Endothelial cell of umbilical vein (primary cell): ENCODE measurements at regions not wholly inside any gene's neighbourhood (a gene's known extent, or its start where the extent isn't known, plus 50 kb on each side); places are given as distances from the start of the nearest gene placed in this dataset.

ENCODE experiments used
- BruUV-seq: library from RNA; stranded (reverse); fragments of 400-500 nt; replicated peaks from 2 replicates; lab custom pipeline; 2021; lab: Mats Ljungman, UMichigan
- CTCF ChIA-PET: fragments of 300-600, 350-600 bp; sonication (Branson Sonifier 250); formaldehyde crosslinking; loops from one replicate; lab custom pipeline; 2021; ENCODE audit warnings: antibody characterized with exemption, inconsistent platforms; lab: Charles Lee
- POLR2A ChIA-PET: fragments of 300-600, 350-600 bp; sonication (Branson Sonifier 250); formaldehyde crosslinking; loops from one replicate; lab custom pipeline; 2021; ENCODE audit warnings: antibody characterized with exemption, inconsistent platforms; lab: Charles Lee
- DNase-seq: peaks from one replicate; pipeline ENCODE4 v3.0.0-alpha.2; 2011; ENCODE audit warnings: low read depth, low spot score
- FAIRE-seq: peaks from 2 replicates; lab custom pipeline; 2011; peaks lifted over from hg19 to GRCh38; lab: Jason Lieb, UNC
- H2AFZ ChIP-seq: 2 replicates; pipeline ENCODE4 v1.6.0; 2012; ENCODE audit warnings: low read depth, low read length, control low read depth, inconsistent platforms
- H3K27ac ChIP-seq: 2 replicates; pipeline ENCODE4 v1.5.1; 2011; ENCODE audit warnings: low read depth, mild to moderate bottlenecking, control low read depth, low read length, moderate library complexity; ENCODE audit not compliant: insufficient read depth
- H3K27me3 ChIP-seq, 2 experiments: 2 replicates each; pipeline versions ENCODE4 v1.6.0 to v1.6.1; 2011; ENCODE audit warnings: low read length in 2 of 2, mixed read lengths in 1 of 2; ENCODE audit not compliant: control insufficient read depth in 2 of 2, insufficient read depth in 2 of 2
- H3K36me3 ChIP-seq, 2 experiments: 2 replicates in 1 of 2; 3 replicates in 1 of 2; pipeline ENCODE4 v1.5.1; 2011; ENCODE audit warnings: low read length in 2 of 2, mild to moderate bottlenecking in 1 of 2, moderate library complexity in 1 of 2; ENCODE audit not compliant: control insufficient read depth in 2 of 2, insufficient read depth in 2 of 2; ENCODE audit errors: extremely low read depth in 1 of 2
- H3K4me1 ChIP-seq: 3 replicates; pipeline ENCODE4 v1.5.1; 2011; ENCODE audit warnings: mild to moderate bottlenecking, low read length; ENCODE audit not compliant: control insufficient read depth, insufficient read depth; ENCODE audit errors: extremely low read depth
- H3K4me2 ChIP-seq: 2 replicates; pipeline ENCODE4 v1.6.1; 2011; ENCODE audit warnings: low read length, control low read depth, mixed read lengths; ENCODE audit not compliant: insufficient read depth
- H3K4me3 ChIP-seq, 3 experiments: fragments of 200-600 bp in 1 of 3; sonication (generic), shearing (Covaris generic) in 1 of 3; replicated peaks in 1 of 3; 2 replicates each; pipeline ENCODE4 v1.5.1; 2011 to 2016; ENCODE audit warnings: control low read depth in 3 of 3, low read length in 3 of 3, mild to moderate bottlenecking in 2 of 3, inconsistent platforms in 1 of 3, low read depth in 1 of 3, moderate library complexity in 1 of 3; ENCODE audit not compliant: insufficient read depth in 1 of 3
- H3K79me2 ChIP-seq: 2 replicates; pipeline ENCODE4 v1.6.0; 2012; ENCODE audit warnings: low read length, inconsistent platforms; ENCODE audit not compliant: control insufficient read depth, insufficient read depth
- H3K9ac ChIP-seq: replicated peaks from 2 replicates; pipeline ENCODE3; 2011; ENCODE audit warnings: low read length, control low read depth; ENCODE audit not compliant: insufficient read depth; ENCODE audit errors: extremely low read depth
- H3K9me1 ChIP-seq: replicated peaks from 3 replicates; pipeline ENCODE4 v1.6.0; 2011; ENCODE audit warnings: mild to moderate bottlenecking, low read length; ENCODE audit not compliant: control insufficient read depth, insufficient read depth; ENCODE audit errors: extremely low read depth
- H3K9me3 ChIP-seq: replicated peaks from 2 replicates; pipeline ENCODE4 v1.5.1; 2012; ENCODE audit warnings: low read length, inconsistent platforms; ENCODE audit not compliant: control insufficient read depth, insufficient read depth
- H4K20me1 ChIP-seq: replicated peaks from 2 replicates; pipeline ENCODE3; 2011; ENCODE audit warnings: mild to moderate bottlenecking, low read length; ENCODE audit not compliant: control insufficient read depth, insufficient read depth; ENCODE audit errors: extremely low read depth
- EZH2 ChIP-seq: IDR thresholded peaks from 2 replicates; pipeline ENCODE4 v1.6.1; 2012; ENCODE audit warnings: borderline replicate concordance, low read depth, mild to moderate bottlenecking, moderate library complexity, low read length, inconsistent platforms; ENCODE audit not compliant: severe bottlenecking
- FOS ChIP-seq: IDR thresholded peaks from 2 replicates; pipeline ENCODE4 v1.6.1; 2011; ENCODE audit warnings: mild to moderate bottlenecking, low read length, moderate library complexity, borderline replicate concordance; ENCODE audit not compliant: insufficient read depth
- GATA2 ChIP-seq: IDR thresholded peaks from 2 replicates; pipeline ENCODE4 v1.7.0; 2011; ENCODE audit warnings: low read depth, mild to moderate bottlenecking, moderate library complexity, mixed read lengths, low read length; ENCODE audit not compliant: insufficient read length, insufficient read depth
- JUN ChIP-seq: IDR thresholded peaks from 2 replicates; pipeline ENCODE4 v1.6.1; 2011; ENCODE audit warnings: borderline replicate concordance, low read depth; ENCODE audit not compliant: insufficient read length, insufficient read depth
- MAX ChIP-seq: IDR thresholded peaks from 2 replicates; pipeline ENCODE4 v1.6.1; 2011; ENCODE audit not compliant: insufficient read depth, insufficient read length
- MYC ChIP-seq: IDR thresholded peaks from one replicate; pipeline ENCODE4 v1.6.1; 2011; ENCODE audit warnings: mild to moderate bottlenecking, low read depth, low read length
- POLR2A ChIP-seq: IDR thresholded peaks from 2 replicates; pipeline ENCODE4 v1.6.1; 2012; ENCODE audit warnings: low read depth, mild to moderate bottlenecking, control low read depth, low read length
- POLR2AphosphoS5 ChIP-seq: IDR thresholded peaks from 2 replicates; pipeline ENCODE4 v1.6.1; 2012; ENCODE audit warnings: low read depth, mild to moderate bottlenecking, control low read depth, low read length, moderate library complexity; ENCODE audit not compliant: insufficient read depth
- dilution Hi-C: fragments of 300-500 bp; cut with MboI; formaldehyde crosslinking; loops from one replicate; pipeline ENCODE4 v1.15.0; 2019; ENCODE audit warnings: low sequenced_read_pairs; ENCODE audit not compliant: extremely low pct_ligation_motif_present
- intact Hi-C: fragments of 100-400 bp; cut with micrococcal nuclease; formaldehyde crosslinking; loops from one replicate; pipeline ENCODE4 v1.10.0; 2022
- TF ChIP-seq, protein P1 (sequence below), 2 donors: IDR thresholded peaks; 1 replicate in 1 of 2; 2 replicates in 1 of 2; pipeline ENCODE4 v1.5.1; 2011; ENCODE audit warnings: low read length in 2 of 2, mild to moderate bottlenecking in 2 of 2, moderate library complexity in 2 of 2, control low read depth in 1 of 2, inconsistent platforms in 1 of 2, low read depth in 1 of 2; ENCODE audit not compliant: insufficient read depth in 1 of 2; ENCODE audit errors: extremely low read depth in 1 of 2

DNA sequence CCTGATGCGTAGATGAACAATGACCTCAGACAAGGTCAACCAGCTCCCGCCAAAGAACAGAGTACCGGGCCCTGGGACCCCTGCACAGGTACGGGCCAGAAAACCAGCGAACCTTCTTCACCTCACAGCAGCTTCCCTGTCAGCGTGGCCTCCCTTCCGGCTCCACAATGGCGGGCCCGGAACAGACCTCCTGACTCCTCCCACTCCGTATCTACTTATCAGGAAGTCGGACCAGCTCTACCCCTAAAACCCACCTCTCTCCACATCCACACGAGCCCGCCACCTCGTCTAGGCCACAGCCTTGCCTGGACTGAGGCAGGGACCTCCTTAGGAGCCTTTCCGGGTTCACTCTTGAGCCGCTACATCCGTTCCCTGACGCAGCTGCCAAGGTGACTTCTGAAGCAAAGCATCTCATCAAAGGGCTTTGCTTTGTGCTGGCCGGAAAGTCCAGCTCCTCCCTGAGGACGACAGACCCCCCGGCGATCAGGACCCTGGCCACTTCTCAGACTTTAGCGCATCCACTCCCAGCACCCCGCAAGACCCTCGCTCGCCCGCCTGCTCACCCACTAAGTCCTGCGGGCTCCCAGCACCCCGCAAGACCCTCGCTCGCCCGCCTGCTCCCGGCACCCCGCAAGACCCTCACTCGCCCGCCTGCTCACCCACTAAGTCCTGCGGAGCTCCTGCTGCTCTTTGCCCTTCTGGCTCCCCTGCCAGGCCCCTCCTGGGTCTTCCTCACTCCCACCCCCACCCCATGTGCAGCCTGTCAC, 308.3 kb upstream of the FOXQ1 start:
- no TSS peak for BruUV-seq
- Histone ChIP-seq H3K4me3 (no peak overlapping the region), H3K9me1 (no peaks in the 10 kb centered on the region), H3K9ac (no peak overlapping the region), H3K9me3 (peaks cover 4% of the 10 kb centered on the region), H3K27ac (no peak overlapping the region), H3K27me3 (no peaks in the 10 kb centered on the region), H3K79me2 (no peaks in the 10 kb centered on the region), H4K20me1 (no peaks in the 10 kb centered on the region), H3K4me1 (no peaks in the 10 kb centered on the region), H3K36me3 (no peaks in the 10 kb centered on the region), H3K4me2 (no peak overlapping the region), H2AFZ (no peak overlapping the region)
- intact Hi-C loops (no loop called here), dilution Hi-C loops (no loop called here)
- TF ChIP-seq MAX (no peak), POLR2AphosphoS5 (no peak), MYC (no peak), JUN (no peak), EZH2 (no peak), POLR2A (no peak), FOS (no peak), GATA2 (no peak)
- TF ChIP-seq, protein P1, sequence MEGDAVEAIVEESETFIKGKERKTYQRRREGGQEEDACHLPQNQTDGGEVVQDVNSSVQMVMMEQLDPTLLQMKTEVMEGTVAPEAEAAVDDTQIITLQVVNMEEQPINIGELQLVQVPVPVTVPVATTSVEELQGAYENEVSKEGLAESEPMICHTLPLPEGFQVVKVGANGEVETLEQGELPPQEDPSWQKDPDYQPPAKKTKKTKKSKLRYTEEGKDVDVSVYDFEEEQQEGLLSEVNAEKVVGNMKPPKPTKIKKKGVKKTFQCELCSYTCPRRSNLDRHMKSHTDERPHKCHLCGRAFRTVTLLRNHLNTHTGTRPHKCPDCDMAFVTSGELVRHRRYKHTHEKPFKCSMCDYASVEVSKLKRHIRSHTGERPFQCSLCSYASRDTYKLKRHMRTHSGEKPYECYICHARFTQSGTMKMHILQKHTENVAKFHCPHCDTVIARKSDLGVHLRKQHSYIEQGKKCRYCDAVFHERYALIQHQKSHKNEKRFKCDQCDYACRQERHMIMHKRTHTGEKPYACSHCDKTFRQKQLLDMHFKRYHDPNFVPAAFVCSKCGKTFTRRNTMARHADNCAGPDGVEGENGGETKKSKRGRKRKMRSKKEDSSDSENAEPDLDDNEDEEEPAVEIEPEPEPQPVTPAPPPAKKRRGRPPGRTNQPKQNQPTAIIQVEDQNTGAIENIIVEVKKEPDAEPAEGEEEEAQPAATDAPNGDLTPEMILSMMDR (IDR thresholded peaks at IDR 0.05; ENCODE audit: extremely low read depth in 1 of 2, insufficient read depth in 1 of 2, low read depth in 1 of 2, low read length in 2 of 2), result no peak
- ChIA-PET CTCF (no interaction called here), POLR2A (no interaction called here)
- no peak for DNase-seq
- no peak for FAIRE-seq
